HG03280 (cell line): ENCODE measurements at regions not wholly inside any gene's neighbourhood (a gene's known extent, or its start where the extent isn't known, plus 50 kb on each side); places are given as distances from the start of the nearest gene placed in this dataset.
"Not testable (repeated sequence)": the region's sequence is repeated elsewhere in the genome, so short reads cannot be mapped to it uniquely, and the experiment has no call there.

ENCODE experiments used
- ATAC-seq: cut with Tn5 transposase; IDR thresholded peaks from one replicate; pipeline ENCODE4 v1.9.1; 2021; ENCODE audit warnings: mild to moderate bottlenecking, moderate library complexity; ENCODE audit not compliant: unreplicated experiment

DNA sequence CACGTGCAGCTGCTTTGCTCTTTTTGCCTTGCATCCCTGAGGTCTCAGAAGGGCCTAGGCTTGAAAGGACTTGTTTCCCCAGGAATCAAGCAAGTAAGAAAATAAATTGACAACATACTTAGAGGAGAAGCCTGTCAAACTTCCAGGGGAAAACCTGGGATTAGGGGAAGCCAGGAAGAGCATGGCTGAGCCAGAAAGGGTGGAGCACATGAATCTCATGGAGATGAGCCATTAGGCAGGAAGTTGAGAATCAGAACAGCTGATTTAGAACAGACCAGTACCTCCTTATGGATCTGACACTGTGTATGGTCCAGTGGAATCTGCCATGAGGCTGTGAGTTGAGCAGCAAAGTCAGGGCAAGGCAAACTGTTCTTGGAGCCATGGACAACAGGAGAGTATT is 511.0 kb downstream of the RPIA start:
- ATAC-seq, result not testable (repeated sequence)

DNA sequence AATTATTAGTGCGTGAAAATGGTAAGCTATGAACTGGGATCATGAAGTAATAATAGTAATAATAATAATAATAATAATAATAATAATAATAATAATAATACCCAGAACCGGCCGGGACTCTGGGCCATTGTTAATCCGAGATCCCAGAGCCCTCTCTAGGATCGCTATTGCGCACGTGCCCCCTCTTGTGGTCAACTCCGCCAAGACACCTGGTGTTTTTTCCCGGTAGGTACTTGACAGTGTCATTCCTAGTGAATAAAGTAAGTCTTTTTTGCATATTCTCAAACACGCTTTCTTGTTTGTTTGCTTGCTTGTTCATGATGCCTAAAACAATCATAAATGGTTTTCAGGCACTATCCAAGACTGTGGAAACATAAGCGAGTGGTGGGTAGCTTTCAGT is 513.7 kb downstream of the RPIA start:
- not testable (repeated sequence) for ATAC-seq

GRCh38 chr2:89208144-89208932 is 516.9 kb downstream of the RPIA start:
- ATAC-seq, result not testable (repeated sequence)

DNA sequence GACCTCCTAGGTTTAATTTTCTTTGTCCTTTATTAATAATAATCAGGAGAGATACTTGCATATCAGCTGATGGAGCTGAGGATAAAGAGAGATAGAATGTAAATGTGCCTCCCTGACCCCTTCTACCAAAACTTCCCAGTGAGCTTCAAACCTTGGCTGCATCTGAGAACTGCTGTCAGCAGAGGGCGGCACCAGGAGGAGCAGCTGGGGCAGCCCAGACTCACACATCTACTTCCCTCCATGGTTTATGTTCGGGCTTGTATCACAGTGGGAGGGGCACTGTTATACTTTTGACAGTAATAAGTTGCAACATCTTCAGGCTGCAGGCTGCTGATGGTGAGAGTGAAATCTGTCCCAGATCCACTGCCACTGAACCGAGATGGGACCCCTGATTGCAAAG is 521.7 kb downstream of the RPIA start:
- not testable (repeated sequence) for ATAC-seq

DNA sequence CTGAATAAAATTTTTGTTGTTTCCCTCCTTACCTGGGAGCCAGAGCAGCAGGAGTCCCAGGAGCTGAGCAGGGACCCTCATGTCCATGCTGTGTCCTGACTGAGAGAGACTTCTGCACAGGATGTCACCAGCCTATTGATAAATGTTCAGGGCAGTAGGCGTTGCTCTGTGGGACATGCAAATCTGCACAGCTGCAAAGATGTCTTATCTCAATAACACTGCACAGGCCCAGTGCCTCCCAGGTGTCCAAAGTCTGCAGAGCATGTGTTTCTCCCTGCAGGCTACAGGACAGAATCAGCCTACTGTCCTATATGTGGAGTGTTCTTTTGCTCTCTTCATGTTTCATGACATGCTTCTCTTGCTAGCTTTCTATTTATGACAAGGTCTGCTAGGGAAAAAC is 522.3 kb downstream of the RPIA start:
- peak; percentile 71 for ATAC-seq

DNA sequence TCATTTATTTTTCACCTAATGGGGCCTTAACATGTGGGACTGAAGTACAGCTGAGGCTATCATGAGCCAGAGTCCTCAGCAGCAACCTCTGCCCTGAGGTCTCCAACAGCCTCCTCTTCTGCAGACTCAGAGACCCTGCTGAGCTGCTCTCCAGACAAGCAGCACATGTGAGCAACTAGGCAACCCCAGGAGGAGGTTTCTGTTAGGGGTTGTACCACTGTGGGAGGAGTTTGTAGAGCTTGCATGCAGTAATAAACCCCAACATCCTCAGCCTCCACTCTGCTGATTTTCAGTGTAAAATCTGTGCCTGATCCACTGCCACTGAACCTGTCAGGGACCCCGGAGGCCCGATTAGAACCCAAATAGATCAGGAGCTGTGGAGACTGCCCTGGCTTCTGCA is 530.0 kb downstream of the RPIA start:
- ATAC-seq, result not testable (repeated sequence)

- ATAC-seq, result not testable (repeated sequence)
Observed at GRCh38 chr2:89222063-89222732, 530.7 kb downstream of the RPIA start.

- not testable (repeated sequence) for ATAC-seq
Observed at GRCh38 chr2:89224803-89225202, 533.3 kb downstream of the RPIA start.

GRCh38 chr2:89229979-89230378 is 538.5 kb downstream of the RPIA start:
- ATAC-seq, result not testable (repeated sequence)

- not testable (repeated sequence) for ATAC-seq
Observed at GRCh38 chr2:89231241-89231640, 539.8 kb downstream of the RPIA start.

GRCh38 chr2:89233931-89234330 is 542.5 kb downstream of the RPIA start:
- ATAC-seq, result not testable (repeated sequence)

GRCh38 chr2:89234818-89235466 is 543.5 kb downstream of the RPIA start:
- ATAC-seq, result not testable (repeated sequence)

GRCh38 chr2:89236832-89237450 is 545.5 kb downstream of the RPIA start:
- ATAC-seq, result not testable (repeated sequence)

DNA sequence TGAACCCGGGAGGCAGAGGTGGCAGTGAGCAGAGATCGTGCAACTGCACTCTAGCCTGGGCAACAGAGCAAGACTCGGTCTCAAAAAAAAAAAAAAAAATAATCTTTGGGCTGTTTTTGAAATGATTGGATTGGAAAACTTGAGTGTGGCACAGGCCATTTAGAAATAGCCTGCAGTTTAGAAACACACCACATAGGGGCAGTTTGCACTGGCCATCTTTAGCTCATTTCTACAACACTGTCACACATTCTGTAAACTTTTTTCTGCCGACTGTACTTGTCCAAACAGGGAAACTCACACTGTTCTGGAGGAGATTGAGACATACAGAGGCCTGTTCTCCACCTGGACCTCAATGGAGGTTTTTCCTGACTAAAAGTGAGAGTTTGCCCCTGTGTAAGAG is 546.3 kb downstream of the RPIA start:
- ATAC-seq, result not testable (repeated sequence)

DNA sequence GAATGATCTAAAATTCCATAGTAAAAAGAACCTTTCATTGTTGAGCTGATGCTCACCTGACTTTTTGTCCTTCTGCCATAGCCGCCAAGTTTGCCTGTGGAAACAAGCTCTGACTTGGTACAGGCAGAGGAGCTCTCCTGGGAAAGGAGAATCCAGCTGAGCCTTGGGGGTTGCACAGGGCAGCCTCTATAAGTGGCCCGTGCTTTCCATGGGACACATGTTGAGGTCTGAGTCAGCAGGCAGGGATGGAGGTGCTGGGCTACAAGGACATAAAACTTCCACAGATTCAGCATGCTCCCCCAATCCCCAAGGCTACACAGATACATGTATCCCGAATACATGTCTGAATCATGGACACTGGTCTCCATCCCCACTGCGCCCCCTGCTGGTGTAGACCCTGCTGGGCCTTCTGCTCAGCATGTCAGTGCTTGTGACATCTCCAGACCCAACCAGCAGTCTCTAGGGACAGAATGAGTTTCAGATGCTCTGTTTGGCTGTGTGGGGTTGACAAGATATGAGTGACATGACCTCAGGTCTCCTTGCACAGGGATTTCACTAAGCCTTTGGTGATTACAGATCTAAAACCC is 551.7 kb downstream of the RPIA start:
- peak; percentile 86 for ATAC-seq

DNA sequence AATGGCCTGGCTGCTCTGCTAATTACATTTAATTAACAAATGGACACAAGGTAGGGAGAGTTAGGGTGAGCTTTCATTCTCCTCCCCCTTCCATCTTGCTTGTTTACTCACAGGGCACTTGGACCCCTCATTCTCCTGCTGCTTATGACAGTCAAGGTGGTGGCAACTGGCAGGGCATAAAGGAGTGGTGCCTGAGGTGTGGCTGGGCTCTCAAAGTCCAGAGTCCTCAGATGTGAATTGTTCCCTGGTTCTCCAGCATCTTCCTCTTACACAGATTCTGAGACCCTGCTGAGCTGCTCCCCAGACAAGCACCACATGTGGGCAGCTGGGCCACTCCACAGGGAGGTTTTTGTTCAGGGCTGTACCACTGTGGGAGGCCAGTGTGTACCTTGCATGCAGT is 552.9 kb downstream of the RPIA start:
- ATAC-seq, result not testable (repeated sequence)

- not testable (repeated sequence) for ATAC-seq
Observed at GRCh38 chr2:89245478-89245877, 554.0 kb downstream of the RPIA start.

GRCh38 chr2:89246027-89246426 is 554.6 kb downstream of the RPIA start:
- ATAC-seq, result not testable (repeated sequence)

DNA sequence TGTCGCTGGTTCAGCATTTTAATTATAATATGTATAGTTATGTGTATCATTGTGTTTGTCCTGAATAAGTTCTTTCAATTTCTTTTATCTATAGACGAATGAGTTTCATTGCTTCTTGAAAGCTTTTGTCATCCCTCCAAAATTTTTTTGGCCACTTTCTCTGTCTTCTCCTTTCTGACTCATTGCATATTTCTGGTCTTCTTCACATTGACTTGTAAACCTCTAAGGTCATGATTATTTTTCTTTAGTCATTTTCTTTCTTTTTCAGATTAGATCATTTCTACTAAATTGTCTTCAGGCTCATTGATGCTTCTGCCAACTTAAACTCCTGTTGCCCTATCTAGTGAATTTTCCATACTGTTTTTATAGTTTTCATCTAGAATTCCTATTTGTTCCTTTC is 555.1 kb downstream of the RPIA start:
- ATAC-seq, result not testable (repeated sequence)

- ATAC-seq, result not testable (repeated sequence)
Observed at GRCh38 chr2:89255013-89255412, 563.5 kb downstream of the RPIA start.

GRCh38 chr2:89273443-89273842 is 582.0 kb downstream of the RPIA start:
- ATAC-seq, result not testable (repeated sequence)
